Activated CD4-positive, alpha-beta T cell treated with anti-CD3 and anti-CD28 coated beads, Interleukin-2, Interleukin-4, amounts not matched to agents 100 ng/mL and 50 ng/mL, durations not matched to agents 16 hours and 8 hours (primary cell): ENCODE measurements at regions not wholly inside any gene's neighbourhood (a gene's known extent, or its start where the extent isn't known, plus 50 kb on each side); places are given as distances from the start of the nearest gene placed in this dataset.

Experiments used
- DNase-seq: peaks from one replicate; pipeline ENCODE4 v3.0.0-alpha.2; 2020; ENCODE audit warnings: low spot score

GRCh38 chr5:56346741-56347535 is 113.8 kb upstream of the ANKRD55 start:
- DNase-seq: no peak

GRCh38 chr5:56346044-56346710 is 113.0 kb upstream of the ANKRD55 start:
- DNase-seq: no peak

GRCh38 chr5:56345352-56345751 is 112.2 kb upstream of the ANKRD55 start:
- DNase-seq: no peak

GRCh38 chr5:56344594-56344993 is 111.5 kb upstream of the ANKRD55 start:
- no peak for DNase-seq

- DNase-seq: no peak
Observed at GRCh38 chr5:56343988-56344387, 110.9 kb upstream of the ANKRD55 start.

GRCh38 chr5:56342616-56343015 is 109.5 kb upstream of the ANKRD55 start:
- DNase-seq: no peak

GRCh38 chr5:56340196-56340980 is 107.3 kb upstream of the ANKRD55 start:
- DNase-seq: no peak

- no peak for DNase-seq
Observed at GRCh38 chr5:56339732-56340131, 106.6 kb upstream of the ANKRD55 start.

- DNase-seq: no peak
Observed at GRCh38 chr5:56337715-56338319, 104.7 kb upstream of the ANKRD55 start.

- no peak for DNase-seq
Observed at GRCh38 chr5:56335212-56335611, 102.1 kb upstream of the ANKRD55 start.

- no peak for DNase-seq
Observed at GRCh38 chr5:56330806-56331205, 97.7 kb upstream of the ANKRD55 start.

GRCh38 chr5:56330167-56330566 is 97.0 kb upstream of the ANKRD55 start:
- no peak for DNase-seq

GRCh38 chr5:56329652-56330051 is 96.5 kb upstream of the ANKRD55 start:
- DNase-seq: peak; percentile 73

GRCh38 chr5:56328753-56329560 is 95.8 kb upstream of the ANKRD55 start:
- DNase-seq: peak; percentile 86

GRCh38 chr5:56327809-56328208 is 94.7 kb upstream of the ANKRD55 start:
- peak; percentile 93 for DNase-seq

GRCh38 chr5:56326770-56327169 is 93.6 kb upstream of the ANKRD55 start:
- no peak for DNase-seq

GRCh38 chr5:56326116-56326515 is 93.0 kb upstream of the ANKRD55 start:
- DNase-seq: no peak

GRCh38 chr5:56325039-56325438 is 91.9 kb upstream of the ANKRD55 start:
- DNase-seq: no peak

GRCh38 chr5:56323505-56323904 is 90.4 kb upstream of the ANKRD55 start:
- DNase-seq: peak; percentile 27

GRCh38 chr5:56322592-56322991 is 89.5 kb upstream of the ANKRD55 start:
- no peak for DNase-seq

GRCh38 chr5:56321236-56321881 is 88.2 kb upstream of the ANKRD55 start:
- DNase-seq: no peak
